ENCODE measurements at regions not wholly inside any gene's neighbourhood (a gene's known extent, or its start where the extent isn't known, plus 50 kb on each side); places are given as distances from the start of the nearest gene placed in this dataset.
"Not testable (repeated sequence)": the region's sequence is repeated elsewhere in the genome, so short reads cannot be mapped to it uniquely, and the experiment has no call there.

- H3K4me3 ChIP-seq (replicated peaks; ENCODE audit: low read depth, low read length), result no peak overlapping the region
- DNase-seq (ENCODE audit: extremely low read depth, low read depth), result no peak
- TF ChIP-seq CTCF (IDR thresholded peaks at IDR 0.05; ENCODE audit: low read depth, low read length, missing control alignments), result no peak
Observed at GRCh38 chr12:58668233-58668632, 252.1 kb downstream of the LRIG3 start.

GRCh38 chr12:58668871-58669270 lies 251.4 kb downstream of the LRIG3 start:
- no peak for TF ChIP-seq CTCF (IDR thresholded peaks at IDR 0.05; ENCODE audit: low read depth, low read length, missing control alignments)
- DNase-seq (ENCODE audit: extremely low read depth, low read depth), result no peak
- no peak overlapping the region for H3K4me3 ChIP-seq (replicated peaks; ENCODE audit: low read depth, low read length)

- DNase-seq (ENCODE audit: extremely low read depth, low read depth), result no peak
- TF ChIP-seq CTCF (IDR thresholded peaks at IDR 0.05; ENCODE audit: low read depth, low read length, missing control alignments), result no peak
Observed at GRCh38 chr12:58670623-58671022, 249.7 kb downstream of the LRIG3 start.

GRCh38 chr12:58671196-58671595 lies 249.1 kb downstream of the LRIG3 start:
- H3K4me3 ChIP-seq (replicated peaks; ENCODE audit: low read depth, low read length), result no peak overlapping the region
- no peak for DNase-seq (ENCODE audit: extremely low read depth, low read depth)
- TF ChIP-seq CTCF (IDR thresholded peaks at IDR 0.05; ENCODE audit: low read depth, low read length, missing control alignments), result no peak

More at GRCh38 chr12:58670623-58671022, 249.7 kb downstream of the LRIG3 start:
- no peak overlapping the region for H3K4me3 ChIP-seq (replicated peaks; ENCODE audit: low read depth, low read length)

GRCh38 chr12:58673021-58673420 lies 247.3 kb downstream of the LRIG3 start:
- no peak for DNase-seq (ENCODE audit: extremely low read depth, low read depth)
- TF ChIP-seq CTCF (IDR thresholded peaks at IDR 0.05; ENCODE audit: low read depth, low read length, missing control alignments), result no peak
- H3K4me3 ChIP-seq (replicated peaks; ENCODE audit: low read depth, low read length), result no peak overlapping the region

GRCh38 chr12:58677833-58678232 lies 242.5 kb downstream of the LRIG3 start:
- not testable (repeated sequence) for H3K4me3 ChIP-seq (replicated peaks; ENCODE audit: low read depth, low read length); DNase-seq (ENCODE audit: extremely low read depth, low read depth)

- DNase-seq (ENCODE audit: extremely low read depth, low read depth), result no peak
- no peak for TF ChIP-seq CTCF (IDR thresholded peaks at IDR 0.05; ENCODE audit: low read depth, low read length, missing control alignments)
- H3K4me3 ChIP-seq (replicated peaks; ENCODE audit: low read depth, low read length), result no peak overlapping the region
Observed at GRCh38 chr12:58678753-58679152, 241.6 kb downstream of the LRIG3 start.

Data from HFF-Myc (cell line).